AG04450 (cell line): ENCODE measurements at regions not wholly inside any gene's neighbourhood (a gene's known extent, or its start where the extent isn't known, plus 50 kb on each side); places are given as distances from the start of the nearest gene placed in this dataset.

Experiments
- CTCF ChIA-PET: fragments of 300-600, 350-600 bp; formaldehyde crosslinking; extraction: SDS; loops from one replicate; lab custom pipeline; 2022; ENCODE audit warnings: antibody characterized with exemption, inconsistent platforms; lab: Charles Lee
- POLR2A ChIA-PET: fragments of 350-600 bp; formaldehyde crosslinking; extraction: SDS; loops from one replicate; lab custom pipeline; 2021; ENCODE audit warnings: antibody characterized with exemption, inconsistent platforms; lab: Yijun Ruan, JAX
- DNase-seq: peaks from one replicate; pipeline ENCODE4 v3.0.0-alpha.2; 2011; ENCODE audit warnings: low read depth, low spot score
- H3K27ac ChIP-seq: one replicate; pipeline ENCODE4 v1.5.1; 2012; ENCODE audit warnings: low read depth, low read length, control low read depth
- H3K27me3 ChIP-seq: one replicate; pipeline ENCODE4 v1.6.0; 2012; ENCODE audit warnings: low read length; ENCODE audit not compliant: control insufficient read depth, insufficient read depth
- H3K4me3 ChIP-seq: 2 replicates; pipeline ENCODE4 v1.5.1; 2011; ENCODE audit warnings: mild to moderate bottlenecking, low read depth, low read length, control low read depth
- H3K9me3 ChIP-seq: 2 replicates; pipeline ENCODE4 v1.5.1; 2012; ENCODE audit warnings: low read length; ENCODE audit not compliant: control insufficient read depth, insufficient read depth
- CTCF ChIP-seq: IDR thresholded peaks from 2 replicates; pipeline ENCODE4 v1.5.1; 2011; ENCODE audit warnings: low read depth, low read length, control low read depth, inconsistent platforms

- CTCF ChIA-PET, result no interaction called here
- H3K27me3 ChIP-seq, result no peaks in the 10 kb centered on the region
- no peak overlapping the region for H3K27ac ChIP-seq
- POLR2A ChIA-PET, result no interaction called here
- TF ChIP-seq CTCF, result no peak
- no peak overlapping the region for H3K4me3 ChIP-seq
- H3K9me3 ChIP-seq, result no peaks in the 10 kb centered on the region
- DNase-seq, result no peak
These were observed 682.0 kb upstream of the TMEFF2 start for GRCh38 chr2:192876698-192877097.

- ChIA-PET POLR2A (no interaction called here), CTCF (no interaction called here)
- Histone ChIP-seq H3K27me3 (no peaks in the 10 kb centered on the region), H3K4me3 (no peak overlapping the region), H3K27ac (no peak overlapping the region), H3K9me3 (peaks cover 7% of the 10 kb centered on the region)
- TF ChIP-seq CTCF, result no peak
- no peak for DNase-seq
These were observed 660.0 kb upstream of the TMEFF2 start for GRCh38 chr2:192854706-192855105.

GRCh38 chr2:192854031-192854430 lies 659.3 kb upstream of the TMEFF2 start:
- CTCF ChIA-PET, result no interaction called here

GRCh38 chr2:192828947-192829346 lies 634.2 kb upstream of the TMEFF2 start:
- TF ChIP-seq CTCF, result no peak
- ChIA-PET CTCF (no interaction called here), POLR2A (no interaction called here)
- Histone ChIP-seq H3K4me3 (no peak overlapping the region), H3K27me3 (no peaks in the 10 kb centered on the region), H3K9me3 (peaks cover 18% of the 10 kb centered on the region), H3K27ac (no peak overlapping the region)
- DNase-seq, result no peak

More at GRCh38 chr2:192854031-192854430, 659.3 kb upstream of the TMEFF2 start:
- Histone ChIP-seq H3K4me3 (no peak overlapping the region), H3K27me3 (no peaks in the 10 kb centered on the region), H3K9me3 (peaks cover 7% of the 10 kb centered on the region), H3K27ac (no peak overlapping the region)
- no peak for TF ChIP-seq CTCF
- POLR2A ChIA-PET, result no interaction called here
- DNase-seq, result no peak

GRCh38 chr2:192828175-192828574 lies 633.4 kb upstream of the TMEFF2 start:
- H3K4me3 ChIP-seq, result no peak overlapping the region
- ChIA-PET CTCF (no interaction called here), POLR2A (no interaction called here)
- TF ChIP-seq CTCF, result no peak
- H3K27me3 ChIP-seq, result no peaks in the 10 kb centered on the region
- peaks cover 21% of the 10 kb centered on the region for H3K9me3 ChIP-seq
- H3K27ac ChIP-seq, result no peak overlapping the region
- DNase-seq, result no peak
